DMS153 (cell line): ENCODE measurements at regions not wholly inside any gene's neighbourhood (a gene's known extent, or its start where the extent isn't known, plus 50 kb on each side); places are given as distances from the start of the nearest gene placed in this dataset.

Experiments
- DNase-seq: peaks from one replicate; lab custom pipeline; 2025; lab: John Stamatoyannopoulos, UW

GRCh38 chr3:41148901-41149300 lies 50.4 kb upstream of the CTNNB1 start:
- DNase-seq = no peak
